AML-193 (cell line): ENCODE measurements at regions not wholly inside any gene's neighbourhood (a gene's known extent, or its start where the extent isn't known, plus 50 kb on each side); places are given as distances from the start of the nearest gene placed in this dataset.
A peak's percentile ranks its signal among the peaks of the same experiment; 100 is the strongest.

Experiments
- DNase-seq, 2 experiments: peaks; one replicate each; lab custom pipeline; 2025; lab: John Stamatoyannopoulos, UW

GRCh38 chr1:239322369-239322768 lies 64.0 kb upstream of the CHRM3 start:
- no peak for DNase-seq

- DNase-seq: no peak
Measured at GRCh38 chr1:239321877-239322276, 64.5 kb upstream of the CHRM3 start.

GRCh38 chr1:239317948-239318347 lies 68.4 kb upstream of the CHRM3 start:
- no peak for DNase-seq

GRCh38 chr1:239315631-239316217 lies 70.6 kb upstream of the CHRM3 start:
- DNase-seq: no peak

- no peak for DNase-seq
Measured at GRCh38 chr1:239311331-239311730, 75.0 kb upstream of the CHRM3 start.

GRCh38 chr1:239308701-239309333 lies 77.6 kb upstream of the CHRM3 start:
- DNase-seq: peak; percentile 18 to 19

GRCh38 chr1:239307886-239308285 lies 78.5 kb upstream of the CHRM3 start:
- no peak for DNase-seq

- no peak for DNase-seq
Measured at GRCh38 chr1:239306426-239306825, 79.9 kb upstream of the CHRM3 start.

- no peak for DNase-seq
Measured at GRCh38 chr1:239303289-239303688, 83.1 kb upstream of the CHRM3 start.

GRCh38 chr1:239302696-239303095 lies 83.7 kb upstream of the CHRM3 start:
- no peak for DNase-seq

GRCh38 chr1:239301251-239301650 lies 85.1 kb upstream of the CHRM3 start:
- DNase-seq: no peak

- no peak for DNase-seq
Measured at GRCh38 chr1:239297910-239298309, 88.5 kb upstream of the CHRM3 start.

GRCh38 chr1:239293350-239294110 lies 92.8 kb upstream of the CHRM3 start:
- no peak for DNase-seq

- DNase-seq: no peak
Measured at GRCh38 chr1:239288820-239289554, 97.4 kb upstream of the CHRM3 start.

GRCh38 chr1:239287296-239287695 lies 99.1 kb upstream of the CHRM3 start:
- no peak for DNase-seq

GRCh38 chr1:239283216-239283615 lies 103.2 kb upstream of the CHRM3 start:
- DNase-seq: no peak

GRCh38 chr1:239282411-239282810 lies 104.0 kb upstream of the CHRM3 start:
- no peak for DNase-seq

GRCh38 chr1:239276051-239276450 lies 110.3 kb upstream of the CHRM3 start:
- DNase-seq: no peak

GRCh38 chr1:239274242-239274830 lies 112.0 kb upstream of the CHRM3 start:
- no peak for DNase-seq

- DNase-seq: no peak
Measured at GRCh38 chr1:239270509-239270908, 115.9 kb upstream of the CHRM3 start.

- DNase-seq: no peak
Measured at GRCh38 chr1:239269706-239270105, 116.7 kb upstream of the CHRM3 start.

- DNase-seq: no peak
Measured at GRCh38 chr1:239268941-239269340, 117.4 kb upstream of the CHRM3 start.
